Right ventricle myocardium superior (tissue), 1 donor: ENCODE measurements at regions not wholly inside any gene's neighbourhood (a gene's known extent, or its start where the extent isn't known, plus 50 kb on each side); places are given as distances from the start of the nearest gene placed in this dataset.
"Not testable (repeated sequence)": the region's sequence is repeated elsewhere in the genome, so short reads cannot be mapped to it uniquely, and the experiment has no call there.

Experiments
- ATAC-seq: fragments of 200-7000 bp; cut with Tn5 transposase; one replicate; pipeline ENCODE4 v1.9.1; 2020; ENCODE audit warnings: mild to moderate bottlenecking; ENCODE audit not compliant: poor library complexity
- DNase-seq: peaks from one replicate; pipeline ENCODE4 v3.0.0-alpha.2; 2020
- intact Hi-C: fragments of 100-400 bp; cut with DNase I; formaldehyde crosslinking; loops from one replicate; pipeline ENCODE4 v1.11.2; 2022
- donor health status: DM: no; HTN: yes; CAD: no; lungs with severe emphysema.

DNA sequence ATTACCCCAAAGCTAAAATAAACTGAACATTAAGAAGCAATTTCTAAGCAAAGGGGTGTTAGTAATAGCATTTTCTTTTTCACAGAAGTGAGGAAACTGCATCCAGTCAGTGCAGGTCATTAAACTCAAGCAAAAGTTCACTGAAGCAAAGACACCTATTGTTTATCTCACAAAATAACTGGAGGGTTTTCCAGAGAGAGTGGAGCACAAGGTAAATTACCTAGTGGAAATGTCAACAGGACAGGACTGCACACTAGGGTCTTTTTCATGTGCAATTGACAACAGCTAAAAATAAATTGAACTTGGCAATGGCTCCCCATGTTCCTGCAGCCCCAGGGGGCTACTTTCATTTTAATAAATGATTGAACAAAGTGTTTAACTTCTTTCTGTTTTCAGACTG is 742.0 kb downstream of the GALC start:
- ATAC-seq (no peak), DNase-seq (no peak)
- intact Hi-C loops = no loop called here

DNA sequence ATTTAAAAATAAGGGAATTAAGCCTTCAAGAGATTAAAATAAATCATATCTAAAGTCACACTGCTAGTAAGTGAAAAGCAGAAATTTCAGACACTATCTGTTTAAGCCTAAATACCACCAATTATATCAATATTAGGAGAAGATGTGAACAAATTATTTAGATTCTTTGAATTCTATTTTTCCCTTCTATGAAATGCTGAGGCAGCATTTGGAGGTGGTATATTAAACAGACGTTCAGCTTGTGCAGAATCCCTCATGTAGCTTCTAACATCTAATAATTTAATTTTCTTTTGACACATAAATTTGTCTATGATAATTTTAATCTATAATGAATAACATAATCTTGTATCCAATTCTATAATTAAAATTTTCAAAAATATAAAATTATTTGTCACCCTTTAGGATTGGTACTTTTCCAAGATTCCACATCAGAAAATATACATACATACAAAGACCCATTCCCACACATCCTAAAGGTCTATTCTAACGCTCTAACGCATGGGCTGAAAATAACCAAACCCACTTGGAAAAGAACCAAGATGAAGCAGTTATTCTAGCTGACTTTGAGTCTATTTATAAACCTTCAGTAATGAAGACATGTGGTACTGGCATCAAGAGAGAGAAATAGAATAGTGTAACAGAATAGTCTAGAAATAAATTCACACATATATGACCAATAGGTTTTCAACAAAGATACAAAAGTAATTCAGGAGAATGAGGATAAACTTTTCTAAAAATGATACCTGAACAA is 751.8 kb downstream of the GALC start:
- DNase-seq = no peak
- peak; percentile 92 for ATAC-seq
- intact Hi-C loops = no loop called here

DNA sequence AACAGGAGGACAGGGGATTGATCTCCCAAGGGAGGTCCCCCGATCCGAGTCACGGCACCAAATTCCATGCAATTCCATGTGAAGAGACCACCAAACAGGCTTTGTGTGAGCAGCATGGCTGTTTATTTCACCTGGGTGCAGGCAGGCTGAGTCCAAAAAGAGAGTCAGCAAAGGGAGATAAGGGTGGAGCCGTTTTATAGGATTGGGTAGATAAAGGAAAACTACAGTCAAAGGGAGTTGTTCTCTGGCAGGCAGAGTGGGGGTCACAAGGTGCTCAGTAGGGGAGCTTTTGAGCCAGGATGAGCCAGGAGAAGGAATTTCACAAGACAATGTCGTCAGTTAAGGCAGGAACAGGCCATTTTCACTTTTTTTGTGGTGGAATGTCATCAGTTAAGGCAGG is 752.7 kb downstream of the GALC start:
- DNase-seq, intact Hi-C loops, ATAC-seq: not testable (repeated sequence)

DNA sequence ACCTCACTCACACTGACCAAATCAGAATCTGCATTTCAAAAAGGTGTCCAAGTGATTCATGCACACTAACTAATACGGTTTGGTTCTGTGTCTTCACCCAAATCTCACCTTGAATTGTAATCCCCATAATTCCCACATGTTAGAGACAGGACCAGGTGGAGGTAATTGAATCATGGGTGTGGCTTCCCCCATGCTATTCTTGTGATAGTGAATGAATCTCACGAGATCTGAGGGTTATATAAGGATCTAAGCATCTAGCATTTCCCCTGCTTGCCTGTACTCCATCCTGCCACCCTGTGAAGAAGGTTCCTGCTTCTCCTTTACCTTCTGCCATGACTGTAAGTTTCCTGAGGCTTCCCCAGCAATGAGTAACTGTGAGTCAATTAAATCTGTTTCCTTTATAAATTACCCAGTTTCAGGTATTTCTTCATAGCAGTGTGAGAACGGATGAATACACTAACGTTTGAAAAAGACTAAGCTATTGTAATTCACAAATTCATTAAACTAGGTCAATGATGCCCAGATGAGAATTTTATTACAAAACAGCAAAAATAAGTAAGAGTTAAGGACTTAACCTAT is 759.1 kb downstream of the GALC start:
- intact Hi-C loops = no loop called here
- no peak for ATAC-seq
- no peak for DNase-seq

DNA sequence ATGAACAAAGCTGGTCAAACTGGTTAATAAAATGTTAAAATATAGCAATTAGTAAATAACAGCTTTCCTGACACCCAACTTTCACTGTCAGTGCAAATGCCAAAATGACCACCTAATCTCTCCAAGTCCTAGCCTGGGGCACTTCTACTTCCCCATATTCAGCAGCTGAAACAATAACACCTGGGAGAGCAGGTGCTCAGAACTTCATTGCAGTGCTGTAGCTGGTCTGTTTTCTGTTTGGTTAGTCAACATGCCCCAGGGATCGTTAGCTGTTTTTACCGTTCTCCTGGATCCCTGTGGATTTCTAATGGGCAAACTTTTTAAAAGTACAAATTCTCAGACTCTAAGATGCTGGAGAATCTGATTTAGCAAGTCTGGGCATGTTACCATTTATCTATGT is 759.7 kb downstream of the GALC start:
- no peak for ATAC-seq
- intact Hi-C loops = no loop called here
- no peak for DNase-seq

DNA sequence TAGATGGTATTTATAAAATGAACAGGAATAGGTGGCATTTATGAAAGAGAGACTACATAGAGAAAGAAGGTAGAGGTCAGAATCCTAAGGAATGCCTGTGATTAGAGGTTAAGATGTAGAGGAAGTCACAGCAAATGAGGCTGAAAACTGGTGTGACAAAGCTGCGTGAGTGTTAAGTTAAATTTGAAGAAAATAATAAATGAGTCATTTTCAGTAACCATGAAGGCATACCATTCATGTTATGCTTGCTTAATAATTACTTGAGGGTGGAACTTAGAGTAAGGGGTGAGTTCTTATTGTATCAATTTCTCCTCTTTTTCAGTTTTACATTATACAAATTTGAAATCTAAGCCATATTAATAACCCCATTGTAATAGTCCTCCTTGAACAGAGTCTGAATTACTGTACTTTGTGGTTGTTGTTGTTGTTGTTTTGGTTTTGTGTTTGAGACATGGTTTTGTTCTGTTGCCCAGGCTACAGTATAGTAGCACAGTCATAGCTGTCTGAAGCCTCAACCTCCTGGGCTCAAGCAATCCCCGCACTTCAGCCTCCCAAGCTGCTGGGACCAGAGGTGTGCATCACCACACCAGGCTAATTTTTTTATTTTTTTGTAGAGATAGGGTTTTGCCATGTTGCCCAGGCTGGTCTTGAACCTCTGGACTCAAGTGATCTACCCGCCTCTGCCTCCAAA is 761.5 kb downstream of the GALC start:
- intact Hi-C loops = no loop called here
- ATAC-seq (no peak), DNase-seq (no peak)

DNA sequence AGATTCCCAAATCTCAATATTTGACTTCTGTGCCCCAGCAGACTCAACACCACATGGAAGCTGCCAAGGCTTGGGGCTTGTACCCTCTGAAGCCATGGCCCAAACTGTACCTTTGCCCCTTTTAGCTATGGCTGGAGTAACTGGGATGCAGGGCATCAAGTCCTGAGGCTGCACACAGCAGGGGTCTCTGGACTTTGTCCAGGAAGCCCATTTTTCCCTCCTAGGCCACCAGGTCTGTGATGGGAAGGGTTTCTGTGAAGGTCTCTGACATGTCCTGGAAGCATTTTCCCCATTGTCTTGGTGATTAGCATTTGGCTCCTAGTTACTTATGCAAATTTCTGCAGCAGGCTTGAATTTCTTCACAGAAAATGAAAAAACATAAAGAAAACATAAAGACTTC is 762.3 kb downstream of the GALC start:
- no peak for ATAC-seq
- intact Hi-C loops = no loop called here
- no peak for DNase-seq

DNA sequence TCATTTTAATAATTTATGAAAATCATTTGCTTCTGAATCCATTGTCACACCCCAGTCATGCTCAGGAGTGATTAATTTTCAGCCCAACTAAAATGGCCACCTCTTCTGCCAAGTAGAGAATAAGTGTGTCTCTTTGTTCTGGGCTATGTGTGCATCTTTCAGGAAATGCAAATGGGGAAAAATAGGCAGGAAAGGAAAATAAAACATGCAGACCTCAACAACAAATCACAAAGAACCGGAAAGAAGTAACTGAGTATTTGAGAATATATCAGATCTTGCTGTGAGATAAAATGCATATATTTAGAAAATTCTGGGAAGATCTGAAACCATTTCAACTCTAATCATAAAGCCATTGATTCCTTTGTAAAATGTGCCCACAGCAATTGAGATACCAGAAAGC is 763.9 kb downstream of the GALC start:
- ATAC-seq (no peak), DNase-seq (no peak)
- intact Hi-C loops = no loop called here

DNA sequence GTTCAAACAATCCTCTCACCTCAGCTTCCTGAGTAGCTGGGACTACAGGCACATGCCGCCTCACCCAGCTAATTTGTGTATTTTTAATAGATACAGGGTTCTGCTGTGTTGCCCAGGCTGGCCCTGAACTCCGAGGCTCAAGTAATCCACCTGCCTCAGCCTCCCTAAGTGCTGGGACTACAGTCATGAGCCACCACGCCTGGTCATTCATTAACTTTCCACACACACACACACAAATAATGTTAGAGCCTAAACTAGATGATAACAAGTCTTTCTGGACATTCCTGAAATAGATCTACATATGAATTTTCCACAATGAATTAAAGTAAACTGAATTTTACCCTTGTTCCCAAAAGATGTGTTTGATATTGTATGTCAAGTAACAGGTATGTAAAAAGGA is 776.0 kb downstream of the GALC start:
- intact Hi-C loops = no loop called here
- ATAC-seq (no peak), DNase-seq (no peak)

DNA sequence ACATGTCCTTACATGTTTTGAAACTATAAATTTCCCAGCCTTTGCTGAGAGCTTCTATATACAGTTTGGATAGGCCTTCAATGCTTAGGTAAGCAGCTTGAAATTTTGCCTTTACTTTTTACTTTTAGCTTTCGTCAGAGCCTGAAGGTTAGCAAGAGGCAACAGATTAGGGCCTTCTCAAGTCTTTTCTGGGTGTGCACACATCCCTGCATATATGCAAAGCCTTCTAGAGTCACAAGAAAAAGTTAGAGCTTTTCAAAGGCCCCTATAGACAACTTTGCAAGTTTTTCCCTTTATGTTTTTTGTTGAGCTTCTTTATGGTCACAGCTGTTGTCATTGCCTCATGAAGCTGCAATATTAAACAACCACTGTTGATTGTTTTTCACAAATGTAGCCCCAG is 778.4 kb downstream of the GALC start:
- intact Hi-C loops = no loop called here
- DNase-seq (no peak), ATAC-seq (no peak)

DNA sequence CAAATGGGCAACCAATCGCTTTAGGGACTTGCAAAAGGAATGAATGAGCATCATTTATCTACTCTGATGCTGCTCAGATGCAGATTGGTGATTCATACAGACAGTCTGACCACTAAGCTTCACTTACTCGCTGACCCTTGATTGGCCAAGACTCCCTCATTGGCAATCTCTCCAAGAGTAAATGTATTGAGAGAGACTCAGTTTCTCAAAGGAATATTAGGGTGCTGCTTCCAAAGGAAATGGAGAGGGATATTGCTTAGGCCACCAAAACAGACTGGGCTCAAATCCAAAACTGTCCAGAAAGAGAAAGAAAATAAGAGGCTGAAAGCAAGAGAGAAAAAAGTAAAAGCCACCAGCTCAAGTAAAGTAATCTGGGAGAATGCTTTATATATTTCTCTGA is 785.2 kb downstream of the GALC start:
- intact Hi-C loops = no loop called here
- DNase-seq (no peak), ATAC-seq (no peak)

DNA sequence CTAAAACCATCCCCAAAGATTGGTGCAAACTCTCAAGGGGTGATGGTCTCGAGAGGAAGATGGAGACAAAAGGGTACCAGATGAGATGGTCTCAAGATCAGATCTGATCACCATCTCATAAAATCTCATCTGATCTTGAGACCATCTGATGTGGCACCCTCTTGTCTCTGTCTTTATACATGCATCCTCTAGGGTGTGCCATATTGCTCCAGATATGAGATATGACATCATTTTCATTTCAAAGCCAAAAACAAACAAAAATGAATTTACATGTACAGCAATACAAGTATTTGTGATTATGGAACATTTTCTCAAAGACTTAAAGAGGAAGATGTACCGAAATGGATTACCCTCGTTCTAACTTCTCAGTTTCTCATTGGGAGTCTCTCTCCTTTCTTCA is 787.2 kb downstream of the GALC start:
- intact Hi-C loops = no loop called here
- no peak for DNase-seq

DNA sequence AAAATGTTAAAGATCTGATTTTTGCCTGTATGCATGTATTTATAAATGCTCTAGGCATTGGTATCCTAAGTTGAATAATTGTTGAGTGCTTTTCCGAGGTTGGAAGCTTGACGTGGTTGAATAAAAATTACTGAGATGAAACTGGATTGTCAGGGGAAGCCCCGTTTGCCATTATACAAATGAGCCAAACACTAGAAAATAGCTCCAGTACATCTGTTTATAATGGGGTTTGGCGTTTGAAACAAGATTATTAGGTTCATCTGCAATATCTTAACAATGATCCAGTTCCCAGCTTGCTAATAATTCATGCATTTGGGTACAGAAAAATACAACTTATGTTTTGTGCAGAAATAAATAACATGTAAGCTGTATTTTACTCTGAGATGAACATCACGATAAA is 789.6 kb downstream of the GALC start:
- ATAC-seq = no peak
- intact Hi-C loops = no loop called here
- DNase-seq = no peak

More for the DNA sequence above, 787.2 kb downstream of the GALC start:
- no peak for ATAC-seq

DNA sequence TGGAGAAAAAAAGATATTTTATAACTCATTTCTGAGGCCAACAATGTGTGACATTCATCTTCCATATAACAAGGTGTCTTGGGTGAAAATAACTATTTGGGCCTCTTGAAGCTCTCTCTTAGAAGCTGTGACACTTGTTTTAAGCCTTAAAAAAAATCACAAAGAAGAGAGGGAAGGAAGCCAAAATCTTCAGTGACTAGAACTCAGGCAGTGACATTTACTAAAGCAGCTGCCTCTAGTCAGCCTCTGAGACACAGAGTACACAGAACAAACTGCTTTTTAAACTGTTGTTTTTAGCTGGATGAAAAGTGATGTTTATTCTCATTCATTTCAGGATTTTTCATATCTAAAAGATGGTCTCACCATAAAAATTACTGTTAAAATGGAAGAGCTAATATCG is 793.6 kb downstream of the GALC start:
- intact Hi-C loops = no loop called here
- ATAC-seq (no peak), DNase-seq (no peak)

DNA sequence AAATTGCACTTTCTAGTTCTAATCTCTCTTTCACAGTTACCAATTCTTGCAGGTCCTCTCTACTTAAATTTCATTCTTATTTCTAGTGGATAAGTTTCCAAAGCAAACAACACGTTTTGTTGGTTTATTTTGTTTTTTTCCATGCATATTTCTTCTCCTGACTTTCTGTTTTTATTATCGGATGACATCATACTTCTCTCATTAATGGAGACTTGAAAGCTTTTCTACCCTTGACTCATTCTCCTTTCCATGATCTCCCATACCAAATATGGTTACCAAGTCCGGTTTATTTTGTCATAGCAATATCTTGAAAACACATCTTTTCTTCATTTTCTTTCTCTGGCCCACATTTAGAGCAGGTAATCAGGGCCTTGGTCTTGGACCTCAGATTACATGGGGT is 796.5 kb downstream of the GALC start:
- no peak for ATAC-seq
- intact Hi-C loops = no loop called here
- no peak for DNase-seq

DNA sequence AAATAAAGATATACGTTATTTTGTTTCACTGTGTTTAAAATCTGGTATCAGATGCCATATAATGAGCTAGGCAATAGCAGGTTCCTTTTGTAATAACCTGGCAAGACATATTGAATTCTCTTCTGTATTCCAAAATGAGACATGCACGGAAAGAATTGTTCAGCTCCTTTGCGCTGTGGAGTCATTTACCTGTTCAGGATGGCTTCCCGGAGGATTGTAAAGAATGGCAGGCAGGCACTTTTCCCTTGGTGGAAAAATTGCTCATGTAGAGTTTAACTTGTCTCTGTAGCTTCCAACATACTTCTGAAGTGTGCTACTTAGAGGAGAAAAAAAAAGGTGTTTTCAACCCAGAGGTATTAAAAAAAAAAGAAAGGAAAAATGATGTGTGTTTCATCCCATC is 805.2 kb downstream of the GALC start:
- DNase-seq = no peak
- intact Hi-C loops = no loop called here
- ATAC-seq = no peak

DNA sequence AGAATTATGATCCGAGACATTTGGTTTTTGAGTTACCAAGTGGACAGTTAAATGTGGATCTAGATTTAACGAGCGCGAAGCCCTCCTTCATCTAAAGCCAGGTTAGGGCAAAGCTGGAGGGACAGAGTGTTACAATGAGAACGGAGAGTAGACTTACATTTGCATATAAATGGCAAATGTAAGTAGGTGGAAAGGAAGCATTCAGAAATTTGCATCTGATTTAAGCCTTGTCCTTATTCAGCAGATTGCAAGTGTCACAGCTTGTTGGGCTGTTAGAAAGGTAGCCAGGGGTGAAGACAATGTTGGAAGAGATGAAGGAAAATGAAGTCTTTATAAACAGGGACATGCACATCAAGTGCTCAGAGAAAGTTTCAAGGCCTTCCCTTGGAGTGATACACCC is 806.2 kb downstream of the GALC start:
- intact Hi-C loops = no loop called here
- ATAC-seq (no peak), DNase-seq (no peak)

DNA sequence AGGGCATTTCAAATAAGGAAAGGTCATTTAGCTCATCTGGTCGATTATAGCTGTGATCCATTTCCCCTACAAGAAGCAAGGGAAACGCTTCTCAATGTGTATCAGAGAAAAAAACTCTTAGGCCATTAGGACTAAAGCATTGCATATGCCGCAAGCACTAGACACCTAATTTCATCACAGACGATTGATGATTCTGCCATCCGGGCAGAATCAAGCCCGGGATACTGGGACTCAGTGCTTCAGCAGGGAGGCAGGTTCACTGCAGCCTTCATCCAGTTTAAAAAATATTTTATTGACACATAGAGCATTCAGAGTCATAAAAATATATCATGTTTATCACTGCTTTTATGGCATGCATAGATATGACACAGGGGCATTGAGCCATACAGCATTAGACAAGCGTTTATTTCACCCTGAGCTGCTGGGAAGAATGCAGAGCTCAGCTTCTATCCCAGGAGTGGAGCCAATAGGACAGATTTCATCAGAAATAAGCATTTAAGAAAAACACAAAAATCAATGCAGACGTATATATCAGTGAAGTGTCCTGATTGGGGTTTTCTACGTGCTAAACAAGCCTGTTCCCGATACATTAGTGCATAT is 806.9 kb downstream of the GALC start:
- intact Hi-C loops = no loop called here
- DNase-seq (no peak), ATAC-seq (no peak)

DNA sequence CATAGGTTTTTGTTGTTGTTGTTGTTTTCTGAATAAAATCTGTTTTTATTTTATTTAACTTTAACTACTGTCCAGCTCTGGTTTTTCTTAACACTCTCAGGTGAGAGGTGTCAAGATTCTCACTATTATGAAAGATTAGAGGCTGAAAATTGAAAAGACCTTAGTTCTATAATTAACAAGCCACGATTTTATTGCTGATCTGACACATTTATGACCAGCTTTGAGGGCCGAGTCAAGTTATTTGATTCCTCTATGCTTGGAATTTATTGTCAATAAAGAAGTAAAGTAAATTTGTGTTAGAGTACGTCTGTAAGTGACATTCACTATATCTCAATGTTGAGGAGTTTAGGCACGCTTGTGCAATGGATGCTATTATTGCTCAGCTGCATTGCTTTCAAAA is 808.8 kb downstream of the GALC start:
- no peak for ATAC-seq
- DNase-seq = no peak
- intact Hi-C loops = no loop called here

DNA sequence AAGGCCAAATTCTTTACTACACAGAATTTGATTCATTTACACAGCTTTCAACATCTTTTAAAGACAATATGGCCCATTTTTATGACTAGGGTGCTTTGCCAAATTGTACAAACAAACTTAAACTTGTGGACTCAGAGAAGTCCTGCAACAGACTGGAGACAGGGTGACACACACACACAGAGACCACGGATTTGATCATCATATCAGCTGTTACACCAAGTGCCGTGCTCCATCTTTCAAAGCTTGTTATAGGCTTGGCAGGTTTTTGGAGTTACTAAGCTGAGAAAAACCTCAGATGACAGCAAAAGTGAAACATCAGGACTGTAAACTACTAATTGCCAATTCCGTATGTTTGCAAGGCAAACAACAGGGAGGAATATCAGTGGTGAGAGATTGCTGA is 811.7 kb downstream of the GALC start:
- ATAC-seq (no peak), DNase-seq (no peak)
- intact Hi-C loops = no loop called here
